ENCODE measurements at regions not wholly inside any gene's neighbourhood (a gene's known extent, or its start where the extent isn't known, plus 50 kb on each side); places are given as distances from the start of the nearest gene placed in this dataset.

- Histone ChIP-seq H3K36me3 (no peaks in the 10 kb centered on the region), H3K4me1 (no peaks in the 10 kb centered on the region), H3K4me3 (no peak overlapping the region), H3K27me3 (no peaks in the 10 kb centered on the region), H3K27ac (no peak overlapping the region), H3K9me3 (no peaks in the 10 kb centered on the region)
- no peak for ATAC-seq
- TF ChIP-seq POLR2AphosphoS5 (IDR thresholded peaks at IDR 0.05) (no peak), POLR2A (IDR thresholded peaks at IDR 0.05) (no peak), EP300 (IDR thresholded peaks at IDR 0.05) (no peak), CTCF (IDR thresholded peaks at IDR 0.05) (no peak)
Observed at GRCh38 chr13:85445534-85445933, 353.7 kb downstream of the SLITRK6 start.

- 80 to 90% methylated on average over 1 of the region's 1 CpG for WGBS, 2 donors (ENCODE audit: low coverage in 1 of 2)
- no peak overlapping the region for H3K27ac ChIP-seq
- no peaks in the 10 kb centered on the region for H3K27me3 ChIP-seq
- H3K36me3 ChIP-seq = no peaks in the 10 kb centered on the region
- no peaks in the 10 kb centered on the region for H3K4me1 ChIP-seq
- no peak for ATAC-seq
- TF ChIP-seq EP300 (IDR thresholded peaks at IDR 0.05) (no peak), POLR2AphosphoS5 (IDR thresholded peaks at IDR 0.05) (no peak), POLR2A (IDR thresholded peaks at IDR 0.05) (no peak), CTCF (IDR thresholded peaks at IDR 0.05) (no peak)
- no peak overlapping the region for H3K4me3 ChIP-seq
- no peaks in the 10 kb centered on the region for H3K9me3 ChIP-seq
Observed at GRCh38 chr13:85441975-85442374, 357.2 kb downstream of the SLITRK6 start.

GRCh38 chr13:85441364-85441763, 357.9 kb downstream of the SLITRK6 start:
- 88 to 91% methylated on average over 5 to 6 of the region's 12 CpGs for WGBS, 2 donors (ENCODE audit: low coverage in 1 of 2)
- no peaks in the 10 kb centered on the region for H3K36me3 ChIP-seq
- TF ChIP-seq EP300 (IDR thresholded peaks at IDR 0.05) = no peak
- TF ChIP-seq POLR2A (IDR thresholded peaks at IDR 0.05) = no peak
- TF ChIP-seq POLR2AphosphoS5 (IDR thresholded peaks at IDR 0.05) = no peak
- no peak for TF ChIP-seq CTCF (IDR thresholded peaks at IDR 0.05)
- ATAC-seq = no peak
- no peaks in the 10 kb centered on the region for H3K27me3 ChIP-seq
- no peaks in the 10 kb centered on the region for H3K4me1 ChIP-seq
- no peak overlapping the region for H3K27ac ChIP-seq
- no peak overlapping the region for H3K4me3 ChIP-seq
- no peaks in the 10 kb centered on the region for H3K9me3 ChIP-seq

GRCh38 chr13:85436029-85436428, 363.2 kb downstream of the SLITRK6 start:
- no peak overlapping the region for H3K4me3 ChIP-seq
- no peaks in the 10 kb centered on the region for H3K9me3 ChIP-seq
- TF ChIP-seq EP300 (IDR thresholded peaks at IDR 0.05) (no peak), POLR2A (IDR thresholded peaks at IDR 0.05) (no peak), POLR2AphosphoS5 (IDR thresholded peaks at IDR 0.05) (no peak), CTCF (IDR thresholded peaks at IDR 0.05) (no peak)
- H3K4me1 ChIP-seq = no peaks in the 10 kb centered on the region
- H3K36me3 ChIP-seq = no peaks in the 10 kb centered on the region
- H3K27me3 ChIP-seq = no peaks in the 10 kb centered on the region
- ATAC-seq = no peak
- H3K27ac ChIP-seq = no peak overlapping the region
- WGBS, 2 donors (ENCODE audit: low coverage in 1 of 2) = 89 to 93% methylated on average over 1 of the region's 1 CpG

- Histone ChIP-seq H3K9me3 (no peaks in the 10 kb centered on the region), H3K27ac (no peak overlapping the region), H3K27me3 (no peaks in the 10 kb centered on the region), H3K4me3 (no peak overlapping the region), H3K36me3 (no peaks in the 10 kb centered on the region), H3K4me1 (no peaks in the 10 kb centered on the region)
- no peak for TF ChIP-seq CTCF (IDR thresholded peaks at IDR 0.05)
- TF ChIP-seq EP300 (IDR thresholded peaks at IDR 0.05) = no peak
- TF ChIP-seq POLR2A (IDR thresholded peaks at IDR 0.05) = no peak
- TF ChIP-seq POLR2AphosphoS5 (IDR thresholded peaks at IDR 0.05) = no peak
- ATAC-seq = no peak
Observed at GRCh38 chr13:85434927-85435326, 364.3 kb downstream of the SLITRK6 start.
